ENCODE measurements at regions not wholly inside any gene's neighbourhood (a gene's known extent, or its start where the extent isn't known, plus 50 kb on each side); places are given as distances from the start of the nearest gene placed in this dataset.
"Not testable (repeated sequence)": the region's sequence is repeated elsewhere in the genome, so short reads cannot be mapped to it uniquely, and the experiment has no call there.

DNA sequence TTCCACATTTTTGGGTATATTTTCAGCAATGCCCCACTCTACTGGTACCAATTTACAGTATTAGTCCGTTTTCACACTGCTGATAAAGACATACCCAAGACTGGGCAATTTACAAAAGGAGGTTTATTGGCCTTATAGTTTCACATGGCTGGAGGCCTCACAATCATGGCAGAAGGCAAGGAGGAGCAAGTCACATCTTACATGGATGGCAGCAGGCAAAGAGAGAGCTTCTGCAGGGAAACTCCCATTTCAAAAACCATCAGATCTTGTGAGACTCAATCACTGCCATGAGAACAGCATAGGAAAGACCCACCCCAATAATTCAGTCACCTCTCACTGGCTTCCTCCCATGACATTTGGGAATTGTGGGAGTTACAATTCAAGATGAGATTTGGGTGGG is 722.9 kb downstream of the NTRK3 start:
- TF ChIP-seq POLR2A (IDR thresholded peaks at IDR 0.05; ENCODE audit: control extremely low read depth in 1 of 2, low read depth in 2 of 2, low read length in 2 of 2); POLR2AphosphoS5 (IDR thresholded peaks at IDR 0.05; ENCODE audit: low read depth, low read length): not testable (repeated sequence)
- TF ChIP-seq, protein P1, sequence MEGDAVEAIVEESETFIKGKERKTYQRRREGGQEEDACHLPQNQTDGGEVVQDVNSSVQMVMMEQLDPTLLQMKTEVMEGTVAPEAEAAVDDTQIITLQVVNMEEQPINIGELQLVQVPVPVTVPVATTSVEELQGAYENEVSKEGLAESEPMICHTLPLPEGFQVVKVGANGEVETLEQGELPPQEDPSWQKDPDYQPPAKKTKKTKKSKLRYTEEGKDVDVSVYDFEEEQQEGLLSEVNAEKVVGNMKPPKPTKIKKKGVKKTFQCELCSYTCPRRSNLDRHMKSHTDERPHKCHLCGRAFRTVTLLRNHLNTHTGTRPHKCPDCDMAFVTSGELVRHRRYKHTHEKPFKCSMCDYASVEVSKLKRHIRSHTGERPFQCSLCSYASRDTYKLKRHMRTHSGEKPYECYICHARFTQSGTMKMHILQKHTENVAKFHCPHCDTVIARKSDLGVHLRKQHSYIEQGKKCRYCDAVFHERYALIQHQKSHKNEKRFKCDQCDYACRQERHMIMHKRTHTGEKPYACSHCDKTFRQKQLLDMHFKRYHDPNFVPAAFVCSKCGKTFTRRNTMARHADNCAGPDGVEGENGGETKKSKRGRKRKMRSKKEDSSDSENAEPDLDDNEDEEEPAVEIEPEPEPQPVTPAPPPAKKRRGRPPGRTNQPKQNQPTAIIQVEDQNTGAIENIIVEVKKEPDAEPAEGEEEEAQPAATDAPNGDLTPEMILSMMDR (IDR thresholded peaks at IDR 0.05; ENCODE audit: control extremely low read depth in 1 of 3, insufficient read depth in 1 of 3, low read depth in 1 of 3, low read length in 3 of 3): not testable (repeated sequence)
